SU-DHL-6 (cell line): ENCODE measurements at regions not wholly inside any gene's neighbourhood (a gene's known extent, or its start where the extent isn't known, plus 50 kb on each side); places are given as distances from the start of the nearest gene placed in this dataset.

Experiments used
- H2AFZ ChIP-seq: fragments of 200-600 bp; sonication (generic); 2 replicates; pipeline ENCODE4 v1.6.1; 2014; ENCODE audit warnings: low read depth, mild to moderate bottlenecking, moderate library complexity, mixed read lengths, antibody characterized with exemption, low read length; ENCODE audit not compliant: severe bottlenecking
- H3F3A ChIP-seq: fragments of 200-600 bp; shearing (Covaris generic); 2 replicates; pipeline ENCODE4 v1.6.0; 2016; ENCODE audit warnings: antibody characterized with exemption, mild to moderate bottlenecking; ENCODE audit not compliant: insufficient read depth
- H3K27ac ChIP-seq: fragments of 200-600 bp; sonication (generic); 2 replicates; pipeline ENCODE4 v1.5.1; 2016; ENCODE audit warnings: low read depth, mild to moderate bottlenecking, low read length, moderate library complexity, mixed read lengths
- H3K27me3 ChIP-seq: fragments of 200-600 bp; sonication (generic), shearing (Covaris generic); 2 replicates; pipeline ENCODE4 v1.6.0; 2014; ENCODE audit warnings: mild to moderate bottlenecking, low read length
- H3K36me3 ChIP-seq: fragments of 200-600 bp; sonication (generic); 2 replicates; pipeline ENCODE4 v1.6.1; 2014; ENCODE audit warnings: mild to moderate bottlenecking, low read length, mixed read lengths
- H3K4me2 ChIP-seq: fragments of 300-600, 200-600 bp; shearing (Covaris generic), sonication (generic); 2 replicates; pipeline ENCODE4 v1.6.0; 2014; ENCODE audit warnings: low read length, low read depth, mild to moderate bottlenecking; ENCODE audit not compliant: poor library complexity, severe bottlenecking
- H3K4me3 ChIP-seq: fragments of 200-600 bp; sonication (generic); 2 replicates; pipeline ENCODE4 v1.5.1; 2014; ENCODE audit warnings: antibody characterized with exemption, low read length, mild to moderate bottlenecking, mixed read lengths; ENCODE audit not compliant: insufficient read depth, poor library complexity, severe bottlenecking
- H3K79me2 ChIP-seq: fragments of 200-600 bp; sonication (generic); 2 replicates; pipeline ENCODE4 v1.6.1; 2014; ENCODE audit warnings: mild to moderate bottlenecking, low read length, moderate library complexity; ENCODE audit not compliant: insufficient read depth
- H3K9ac ChIP-seq: fragments of 200-600 bp; sonication (generic); 2 replicates; pipeline ENCODE4 v1.7.0; 2014; ENCODE audit warnings: mild to moderate bottlenecking, low read length
- H3K9me2 ChIP-seq: fragments of 200-600 bp; sonication (generic); replicated peaks from 2 replicates; pipeline ENCODE4 v1.6.1; 2014; ENCODE audit warnings: low read length; ENCODE audit not compliant: insufficient read depth
- H3K9me3 ChIP-seq: fragments of 200-600 bp; sonication (generic); 2 replicates; pipeline ENCODE4 v1.6.1; 2014; ENCODE audit warnings: low read length, mixed read lengths; ENCODE audit not compliant: insufficient read depth
- H4K20me1 ChIP-seq: fragments of 200-600 bp; sonication (generic); 2 replicates; pipeline ENCODE4 v1.6.1; 2014; ENCODE audit warnings: low read depth, mild to moderate bottlenecking, antibody characterized with exemption, low read length, moderate library complexity, mixed read lengths
- EZH2phosphoT487 ChIP-seq: fragments of 200-600 bp; sonication (generic), shearing (Covaris generic); conservative IDR thresholded peaks from 2 replicates; pipeline ENCODE4 v1.6.1; 2018; ENCODE audit warnings: mild to moderate bottlenecking, antibody characterized with exemption, low read length, moderate library complexity, mixed read lengths
- TF ChIP-seq, protein P1 (sequence below): fragments of 200-600 bp; sonication (generic); IDR thresholded peaks from one replicate; pipeline ENCODE4 v1.5.1; 2017; ENCODE audit warnings: antibody characterized with exemption, mild to moderate bottlenecking, low read length, moderate library complexity; ENCODE audit not compliant: insufficient read depth, poor library complexity, severe bottlenecking

DNA sequence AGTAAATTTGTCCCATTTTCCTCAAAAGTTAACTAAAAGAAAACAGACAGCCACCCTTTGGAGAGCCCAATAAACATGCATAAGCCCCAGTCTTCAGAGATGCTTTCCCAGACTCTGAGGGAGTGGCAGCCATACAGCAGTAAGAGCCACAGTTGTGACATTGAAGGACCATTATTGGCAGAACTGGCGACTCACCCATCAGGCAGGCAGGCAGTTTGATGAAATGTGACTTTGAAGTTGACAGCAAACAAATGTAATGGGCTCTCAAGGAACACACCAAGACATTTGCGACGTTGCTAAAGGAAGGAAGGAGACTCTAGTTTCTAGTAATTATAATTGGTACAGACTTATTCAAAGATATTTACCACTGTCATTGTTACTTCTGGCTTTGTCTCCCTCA is 287.5 kb upstream of the PHYHIPL start:
- H3K9ac ChIP-seq: no peak overlapping the region
- H3K27me3 ChIP-seq: no peaks in the 10 kb centered on the region
- H3F3A ChIP-seq: no peaks in the 10 kb centered on the region
- H2AFZ ChIP-seq: no peak overlapping the region
- no peak overlapping the region for H3K4me3 ChIP-seq
- H3K36me3 ChIP-seq: no peaks in the 10 kb centered on the region
- no peak overlapping the region for H3K4me2 ChIP-seq
- no peak overlapping the region for H3K27ac ChIP-seq
- H3K9me2 ChIP-seq: no peaks in the 10 kb centered on the region
- no peak for TF ChIP-seq EZH2phosphoT487
- TF ChIP-seq, protein P1, sequence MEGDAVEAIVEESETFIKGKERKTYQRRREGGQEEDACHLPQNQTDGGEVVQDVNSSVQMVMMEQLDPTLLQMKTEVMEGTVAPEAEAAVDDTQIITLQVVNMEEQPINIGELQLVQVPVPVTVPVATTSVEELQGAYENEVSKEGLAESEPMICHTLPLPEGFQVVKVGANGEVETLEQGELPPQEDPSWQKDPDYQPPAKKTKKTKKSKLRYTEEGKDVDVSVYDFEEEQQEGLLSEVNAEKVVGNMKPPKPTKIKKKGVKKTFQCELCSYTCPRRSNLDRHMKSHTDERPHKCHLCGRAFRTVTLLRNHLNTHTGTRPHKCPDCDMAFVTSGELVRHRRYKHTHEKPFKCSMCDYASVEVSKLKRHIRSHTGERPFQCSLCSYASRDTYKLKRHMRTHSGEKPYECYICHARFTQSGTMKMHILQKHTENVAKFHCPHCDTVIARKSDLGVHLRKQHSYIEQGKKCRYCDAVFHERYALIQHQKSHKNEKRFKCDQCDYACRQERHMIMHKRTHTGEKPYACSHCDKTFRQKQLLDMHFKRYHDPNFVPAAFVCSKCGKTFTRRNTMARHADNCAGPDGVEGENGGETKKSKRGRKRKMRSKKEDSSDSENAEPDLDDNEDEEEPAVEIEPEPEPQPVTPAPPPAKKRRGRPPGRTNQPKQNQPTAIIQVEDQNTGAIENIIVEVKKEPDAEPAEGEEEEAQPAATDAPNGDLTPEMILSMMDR: no peak
- no peaks in the 10 kb centered on the region for H4K20me1 ChIP-seq
- H3K79me2 ChIP-seq: no peaks in the 10 kb centered on the region
- H3K9me3 ChIP-seq: no peaks in the 10 kb centered on the region

DNA sequence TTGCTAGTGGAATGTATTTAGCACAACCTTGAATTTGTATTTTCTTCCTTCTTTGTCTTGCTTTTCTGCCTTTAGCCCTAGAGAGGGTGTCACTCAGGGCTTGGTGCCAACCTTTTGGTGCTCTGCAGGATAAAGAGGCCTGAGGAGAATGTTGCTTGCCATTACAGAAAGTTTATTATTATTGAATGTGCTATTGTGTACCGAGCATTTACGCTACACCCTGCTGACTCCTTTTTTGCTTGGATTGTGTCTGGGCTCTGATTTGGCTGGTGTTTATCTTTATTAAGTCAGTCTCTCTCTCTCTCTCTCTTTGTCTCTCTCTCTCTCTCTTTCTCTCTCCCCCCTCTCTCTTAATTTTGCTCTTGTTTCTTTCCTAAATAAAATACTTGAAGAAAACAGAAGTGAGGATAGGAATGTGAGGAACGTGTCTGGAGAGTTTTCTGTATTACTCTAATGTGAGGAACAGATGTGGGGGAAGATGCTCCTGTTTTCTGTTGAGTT is 284.4 kb upstream of the PHYHIPL start:
- Histone ChIP-seq H3K27ac (no peak overlapping the region), H3F3A (no peaks in the 10 kb centered on the region), H3K9me3 (no peaks in the 10 kb centered on the region), H3K9me2 (no peaks in the 10 kb centered on the region), H3K36me3 (no peaks in the 10 kb centered on the region), H3K27me3 (no peaks in the 10 kb centered on the region), H3K79me2 (no peaks in the 10 kb centered on the region), H2AFZ (no peak overlapping the region), H3K4me3 (no peak overlapping the region), H4K20me1 (no peaks in the 10 kb centered on the region), H3K9ac (no peak overlapping the region), H3K4me2 (no peak overlapping the region)
- TF ChIP-seq, protein P1: no peak
- TF ChIP-seq EZH2phosphoT487: no peak

DNA sequence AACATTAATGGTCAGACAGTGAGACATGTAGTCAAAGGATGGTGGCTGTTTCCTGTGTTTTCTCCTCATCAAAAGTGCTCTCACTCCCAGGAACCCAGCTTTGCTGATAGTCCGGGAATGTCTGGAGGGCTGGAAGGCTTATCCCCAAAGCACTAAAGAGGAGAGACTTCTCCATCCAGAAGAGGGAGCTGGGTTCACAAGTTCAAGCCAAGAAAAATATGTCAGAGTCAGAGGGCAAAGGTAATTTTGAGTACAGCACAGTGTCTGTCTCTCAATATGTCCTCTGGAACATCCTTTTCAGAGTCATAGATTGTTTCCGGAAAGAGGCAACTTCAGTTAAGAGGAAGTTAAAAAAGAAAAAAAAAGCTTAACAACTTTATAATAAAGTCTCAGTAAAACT is 281.5 kb upstream of the PHYHIPL start:
- Histone ChIP-seq H3K4me3 (no peak overlapping the region), H3K9me3 (no peaks in the 10 kb centered on the region), H3K9me2 (no peaks in the 10 kb centered on the region), H2AFZ (no peak overlapping the region), H3K27ac (no peak overlapping the region), H3F3A (no peaks in the 10 kb centered on the region), H3K4me2 (no peak overlapping the region), H3K9ac (no peak overlapping the region), H3K79me2 (no peaks in the 10 kb centered on the region), H4K20me1 (no peaks in the 10 kb centered on the region), H3K27me3 (no peaks in the 10 kb centered on the region), H3K36me3 (no peaks in the 10 kb centered on the region)
- TF ChIP-seq, protein P1: no peak
- no peak for TF ChIP-seq EZH2phosphoT487

DNA sequence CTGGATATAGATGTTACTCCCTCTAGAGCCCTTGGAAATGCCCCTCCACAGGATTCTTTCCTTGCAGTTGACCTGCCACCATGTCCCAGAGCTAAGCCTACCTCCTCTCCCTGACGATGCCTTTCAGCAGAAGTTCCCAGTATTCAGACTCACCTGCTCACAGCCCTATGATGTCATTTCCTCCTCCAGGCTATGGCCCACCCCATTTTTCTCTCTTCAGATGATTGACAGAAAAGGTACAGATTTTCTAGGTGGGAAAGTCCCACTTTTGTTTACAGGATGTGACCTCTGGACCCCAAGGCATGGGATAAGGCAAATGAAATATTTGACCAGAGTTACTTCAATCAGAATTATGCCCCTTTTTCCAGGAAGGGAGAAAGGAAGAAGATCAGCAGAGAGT is 280.2 kb upstream of the PHYHIPL start:
- H3K27ac ChIP-seq: no peak overlapping the region
- H2AFZ ChIP-seq: no peak overlapping the region
- H3K4me3 ChIP-seq: no peak overlapping the region
- no peaks in the 10 kb centered on the region for H3F3A ChIP-seq
- H3K9ac ChIP-seq: no peak overlapping the region
- no peaks in the 10 kb centered on the region for H3K9me3 ChIP-seq
- no peak overlapping the region for H3K4me2 ChIP-seq
- H3K27me3 ChIP-seq: no peaks in the 10 kb centered on the region
- H3K9me2 ChIP-seq: no peaks in the 10 kb centered on the region
- no peaks in the 10 kb centered on the region for H4K20me1 ChIP-seq
- H3K36me3 ChIP-seq: no peaks in the 10 kb centered on the region
- no peak for TF ChIP-seq EZH2phosphoT487
- TF ChIP-seq, protein P1: no peak
- no peaks in the 10 kb centered on the region for H3K79me2 ChIP-seq
